HG02610 (cell line): ENCODE measurements at regions not wholly inside any gene's neighbourhood (a gene's known extent, or its start where the extent isn't known, plus 50 kb on each side); places are given as distances from the start of the nearest gene placed in this dataset.
"Not testable (repeated sequence)": the region's sequence is repeated elsewhere in the genome, so short reads cannot be mapped to it uniquely, and the experiment has no call there.

Experiments used
- ATAC-seq: cut with Tn5 transposase; IDR thresholded peaks from one replicate; pipeline ENCODE4 v1.9.1; 2021; ENCODE audit warnings: mild to moderate bottlenecking, moderate library complexity; ENCODE audit not compliant: unreplicated experiment

GRCh38 chr3:152209776-152210175 is 59.0 kb upstream of the MBNL1 start:
- ATAC-seq = no peak

- no peak for ATAC-seq
These were observed 58.0 kb upstream of the MBNL1 start for GRCh38 chr3:152210697-152211096.

- ATAC-seq = no peak
These were observed 57.1 kb upstream of the MBNL1 start for GRCh38 chr3:152211655-152212054.

- no peak for ATAC-seq
These were observed 55.5 kb upstream of the MBNL1 start for GRCh38 chr3:152213203-152213602.

- no peak for ATAC-seq
These were observed 54.8 kb upstream of the MBNL1 start for GRCh38 chr3:152213938-152214337.

- not testable (repeated sequence) for ATAC-seq
These were observed 51.5 kb upstream of the MBNL1 start for GRCh38 chr3:152216960-152217865.

GRCh38 chr3:152218602-152219001 is 50.1 kb upstream of the MBNL1 start:
- ATAC-seq = no peak
